IMR-90 (cell line): ENCODE measurements at regions not wholly inside any gene's neighbourhood (a gene's known extent, or its start where the extent isn't known, plus 50 kb on each side); places are given as distances from the start of the nearest gene placed in this dataset.

Source experiments
- ATAC-seq: fragments of 200-7000 bp; cut with Tn5 transposase; 2 replicates; pipeline ENCODE4 v1.9.1; 2020; ENCODE audit warnings: low read depth, mild to moderate bottlenecking, moderate library complexity
- BruUV-seq: library from RNA; stranded (reverse); fragments of 400-500 nt; replicated peaks from 2 replicates; lab custom pipeline; 2021; lab: Mats Ljungman, UMichigan
- CTCF ChIA-PET: fragments of 300-600 bp; formaldehyde crosslinking; extraction: SDS; loops from one replicate; lab custom pipeline; 2021; ENCODE audit warnings: antibody characterized with exemption; lab: Yijun Ruan, JAX
- POLR2A ChIA-PET: fragments of 300-600 bp; sonication (Branson Sonifier 250); formaldehyde crosslinking; loops from one replicate; lab custom pipeline; 2022; ENCODE audit warnings: antibody characterized with exemption; ENCODE audit not compliant: unreplicated experiment; lab: Charles Lee
- DNase-seq: peaks from one replicate; pipeline ENCODE4 v3.0.0; 2013
- H2AFZ ChIP-seq: replicated peaks from 2 replicates; pipeline ENCODE3; 2013; ENCODE audit warnings: low read length, mild to moderate bottlenecking; ENCODE audit not compliant: poor library complexity
- H2AK5ac ChIP-seq: 2 replicates; pipeline ENCODE4 v1.6.1; 2013; ENCODE audit warnings: low read depth, low read length, inconsistent platforms
- H2AK9ac ChIP-seq: replicated peaks from 2 replicates; pipeline ENCODE3; 2013; ENCODE audit warnings: mild to moderate bottlenecking, low read depth, low read length, moderate library complexity; ENCODE audit not compliant: poor library complexity
- H2BK120ac ChIP-seq: 2 replicates; pipeline ENCODE4 v1.6.1; 2013; ENCODE audit warnings: low read depth, low read length, inconsistent platforms
- H2BK15ac ChIP-seq: 3 replicates; pipeline ENCODE4 v1.6.1; 2013; ENCODE audit warnings: low read depth, low read length, inconsistent platforms
- H2BK20ac ChIP-seq: 2 replicates; pipeline ENCODE4 v1.6.1; 2013; ENCODE audit warnings: low read depth, mild to moderate bottlenecking, inconsistent platforms, low read length, moderate library complexity
- H2BK5ac ChIP-seq: 2 replicates; pipeline ENCODE4 v1.6.1; 2013; ENCODE audit warnings: mild to moderate bottlenecking, low read depth, low read length, inconsistent platforms; ENCODE audit not compliant: poor library complexity, severe bottlenecking
- H3K14ac ChIP-seq: replicated peaks from 2 replicates; pipeline ENCODE4 v1.6.1; 2013; ENCODE audit warnings: low read depth, low read length, inconsistent platforms
- H3K18ac ChIP-seq: 2 replicates; pipeline ENCODE4 v1.6.1; 2013; ENCODE audit warnings: low read depth, low read length, control low read depth
- H3K23ac ChIP-seq: 2 replicates; pipeline ENCODE4 v1.6.1; 2013; ENCODE audit warnings: low read depth, low read length, inconsistent platforms
- H3K27ac ChIP-seq: 2 replicates; pipeline ENCODE4 v1.5.1; 2013; ENCODE audit warnings: mild to moderate bottlenecking, control low read depth, low read length; ENCODE audit not compliant: insufficient read depth
- H3K27me3 ChIP-seq: 2 replicates; pipeline ENCODE4 v1.6.1; 2013; ENCODE audit warnings: low read length; ENCODE audit not compliant: control insufficient read depth, insufficient read depth
- H3K36me3 ChIP-seq: 2 replicates; pipeline ENCODE4 v1.6.1; 2013; ENCODE audit warnings: low read length, mixed read lengths; ENCODE audit not compliant: control insufficient read depth, insufficient read depth
- H3K4ac ChIP-seq: 2 replicates; pipeline ENCODE4 v1.6.1; 2013; ENCODE audit warnings: low read depth, low read length, inconsistent platforms
- H3K4me1 ChIP-seq: 2 replicates; pipeline ENCODE4 v1.6.1; 2013; ENCODE audit warnings: low read length, mixed read lengths; ENCODE audit not compliant: control insufficient read depth, insufficient read depth
- H3K4me2 ChIP-seq: 2 replicates; pipeline ENCODE4 v1.6.1; 2013; ENCODE audit warnings: low read depth, mild to moderate bottlenecking, control low read depth, low read length, moderate library complexity
- H3K4me3 ChIP-seq: 2 replicates; pipeline ENCODE4 v1.5.1; 2013; ENCODE audit warnings: low read depth, mild to moderate bottlenecking, control low read depth, low read length, moderate library complexity; ENCODE audit not compliant: insufficient read depth
- H3K56ac ChIP-seq: 2 replicates; pipeline ENCODE4 v1.6.1; 2013; ENCODE audit warnings: low read length, inconsistent platforms; ENCODE audit not compliant: insufficient read depth; ENCODE audit errors: extremely low read depth
- H3K79me1 ChIP-seq, 2 experiments: 2 replicates each; pipeline ENCODE4 v1.6.1; 2013; ENCODE audit warnings: low read length in 2 of 2, inconsistent platforms in 1 of 2, low read depth in 1 of 2
- H3K9ac ChIP-seq: 2 replicates; pipeline ENCODE4 v1.6.1; 2013; ENCODE audit warnings: low read depth, low read length, control low read depth
- H3K9me1 ChIP-seq: 2 replicates; pipeline ENCODE4 v1.6.1; 2013; ENCODE audit warnings: low read length, inconsistent platforms; ENCODE audit not compliant: insufficient read depth
- H3K9me3 ChIP-seq: 2 replicates; pipeline ENCODE4 v1.6.1; 2013; ENCODE audit warnings: low read length; ENCODE audit not compliant: control insufficient read depth, insufficient read depth
- H4K20me1 ChIP-seq: 2 replicates; pipeline ENCODE4 v1.6.1; 2013; ENCODE audit warnings: low read length, inconsistent platforms; ENCODE audit not compliant: insufficient read depth
- H4K5ac ChIP-seq: 2 replicates; pipeline ENCODE4 v1.6.1; 2013; ENCODE audit warnings: mild to moderate bottlenecking, low read depth, low read length, control low read depth
- H4K8ac ChIP-seq, 2 experiments: 2 replicates each; pipeline ENCODE4 v1.6.1; 2013; ENCODE audit warnings: low read depth in 2 of 2, low read length in 2 of 2, control low read depth in 1 of 2, inconsistent platforms in 1 of 2
- H4K91ac ChIP-seq: 2 replicates; pipeline ENCODE4 v1.6.1; 2013; ENCODE audit warnings: low read depth, low read length, inconsistent platforms; ENCODE audit not compliant: insufficient read depth
- BHLHE40 ChIP-seq: fragments of 150-350 bp; IDR thresholded peaks from 2 replicates; pipeline ENCODE4 v1.6.1; 2016; ENCODE audit warnings: mild to moderate bottlenecking, low read depth, low read length
- CHD1 ChIP-seq: IDR thresholded peaks from 2 replicates; pipeline ENCODE4 v1.6.1; 2012; ENCODE audit warnings: low read depth, low read length, improper control_type of control experiment
- CTCF ChIP-seq: conservative IDR thresholded peaks from 2 replicates; pipeline ENCODE4 v1.5.1; 2012; ENCODE audit warnings: mild to moderate bottlenecking, low read depth, low read length, improper control_type of control experiment
- FOS ChIP-seq: fragments of 150-350 bp; IDR thresholded peaks from 2 replicates; pipeline ENCODE4 v1.6.1; 2016; ENCODE audit warnings: low read depth, low read length
- MAFK ChIP-seq: IDR thresholded peaks from 2 replicates; pipeline ENCODE4 v1.6.1; 2012; ENCODE audit warnings: low read depth, low read length, improper control_type of control experiment
- MAZ ChIP-seq: IDR thresholded peaks from 2 replicates; pipeline ENCODE4 v1.6.1; 2012; ENCODE audit warnings: low read depth, mild to moderate bottlenecking, low read length, improper control_type of control experiment, moderate library complexity, borderline replicate concordance
- MXI1 ChIP-seq: IDR thresholded peaks from 2 replicates; pipeline ENCODE4 v1.6.1; 2012; ENCODE audit warnings: low read depth, mild to moderate bottlenecking, low read length, moderate library complexity, borderline replicate concordance
- NFE2L2 ChIP-seq: fragments of 150-350 bp; IDR thresholded peaks from 2 replicates; pipeline ENCODE4 v1.6.1; 2016; ENCODE audit warnings: low read depth, mild to moderate bottlenecking, low read length
- POLR2A ChIP-seq: IDR thresholded peaks from 2 replicates; pipeline ENCODE4 v1.6.1; 2012; ENCODE audit warnings: mild to moderate bottlenecking, low read depth, low read length
- RAD21 ChIP-seq: IDR thresholded peaks from 2 replicates; pipeline ENCODE4 v1.6.1; 2012; ENCODE audit warnings: low read length, improper control_type of control experiment
- RCOR1 ChIP-seq: IDR thresholded peaks from 2 replicates; pipeline ENCODE4 v1.6.1; 2012; ENCODE audit warnings: mild to moderate bottlenecking, low read length, improper control_type of control experiment; ENCODE audit not compliant: insufficient replicate concordance
- RFX5 ChIP-seq: IDR thresholded peaks from 2 replicates; pipeline ENCODE4 v1.8.0; 2012; ENCODE audit warnings: low read depth, mild to moderate bottlenecking, low read length, moderate library complexity
- SMC3 ChIP-seq: fragments of 150-350 bp; IDR thresholded peaks from 2 replicates; pipeline ENCODE4 v1.6.1; 2016; ENCODE audit warnings: low read depth, mild to moderate bottlenecking, antibody characterized with exemption, low read length, moderate library complexity
- USF2 ChIP-seq: fragments of 150-350 bp; IDR thresholded peaks from 2 replicates; pipeline ENCODE4 v1.6.1; 2017; ENCODE audit warnings: mild to moderate bottlenecking, antibody characterized with exemption, low read length, low read depth
- WGBS, 2 experiments: methylation state at CpG; one replicate each; pipeline versions ENCODE4 v1.1.5 to v1.1.7; 2013; ENCODE audit warnings: missing lambda C conversion rate in 2 of 2; ENCODE audit not compliant: insufficient read length in 1 of 2; ENCODE audit errors: extremely low coverage in 2 of 2; 5-methylcytosine and 5-hydroxymethylcytosine counted together
- dilution Hi-C: fragments of 300-500 bp; cut with HindIII; formaldehyde crosslinking; loops from one replicate; pipeline ENCODE4 v1.14.3; 2018; ENCODE audit warnings: low sequenced_read_pairs; ENCODE audit not compliant: unreplicated experiment
- in situ Hi-C: fragments of 300-500 bp; cut with MboI; formaldehyde crosslinking; loops from 3 replicates; pipeline ENCODE4 v1.14.3; 2019; ENCODE audit warnings: low sequenced_read_pairs, inconsistent platforms, mixed read lengths
- intact Hi-C: fragments of 100-400 bp; cut with micrococcal nuclease; formaldehyde crosslinking; loops from 2 replicates; pipeline ENCODE4 v1.10.0; 2022

GRCh38 chr12:85639834-85640233 is 196.4 kb downstream of the RASSF9 start:
- CTCF ChIA-PET, result no interaction called here
- Histone ChIP-seq H2AFZ (no peak overlapping the region), H3K23ac (no peak overlapping the region), H3K4me1 (no peaks in the 10 kb centered on the region), H3K36me3 (no peaks in the 10 kb centered on the region), H4K91ac (no peak overlapping the region), H3K79me1 (no peaks in the 10 kb centered on the region), H3K4me2 (no peak overlapping the region), H2BK120ac (no peak overlapping the region), H3K4me3 (no peak overlapping the region), H3K9me1 (no peaks in the 10 kb centered on the region), H4K5ac (no peak overlapping the region), H3K18ac (no peak overlapping the region), H3K14ac (no peak overlapping the region), H2BK5ac (no peak overlapping the region), H3K27me3 (no peaks in the 10 kb centered on the region), H3K27ac (no peak overlapping the region), H2BK20ac (no peak overlapping the region), H3K4ac (no peak overlapping the region), H2AK9ac (no peak overlapping the region), H4K8ac (no peak overlapping the region), H2BK15ac (no peak overlapping the region), H2AK5ac (no peak overlapping the region), H4K20me1 (no peaks in the 10 kb centered on the region), H3K56ac (no peak overlapping the region), H3K9me3 (no peaks in the 10 kb centered on the region), H3K9ac (no peak overlapping the region)
- POLR2A ChIA-PET, result no interaction called here
- dilution Hi-C loops, result no loop called here
- DNase-seq (no peak), ATAC-seq (no peak)
- 50% methylated on average over 2 of the region's 2 CpGs; no CpG with 5 or more reads in 1 of the 2 experiments for WGBS, 2 experiments
- BruUV-seq, result no TSS peak
- in situ Hi-C loops, result no loop called here
- intact Hi-C loops, result loop anchor here (5.0 kb wide), 1 partner anchor 173 kb away; no protein-coding TSS in a partner anchor
- TF ChIP-seq FOS (no peak), MAFK (no peak), NFE2L2 (no peak), POLR2A (no peak), CHD1 (no peak), USF2 (no peak), MXI1 (no peak), RCOR1 (no peak), BHLHE40 (no peak), MAZ (no peak), RAD21 (no peak), CTCF (no peak), RFX5 (no peak), SMC3 (no peak)
